K562 (cell line): ENCODE measurements at regions not wholly inside any gene's neighbourhood (a gene's known extent, or its start where the extent isn't known, plus 50 kb on each side); places are given as distances from the start of the nearest gene placed in this dataset.

Source experiments
- ATAC-seq: fragments of 200-7000 bp; cut with Tn5 transposase; 3 replicates; pipeline ENCODE4 v1.9.1; 2020; ENCODE audit warnings: moderate library complexity
- BruUV-seq: library from RNA; stranded (reverse); fragments of 400-500 nt; replicated peaks from 2 replicates; lab custom pipeline; 2021; lab: Mats Ljungman, UMichigan
- CTCF ChIA-PET: fragments of 300-600 bp; formaldehyde crosslinking; extraction: SDS; loops from one replicate; lab custom pipeline; 2021; ENCODE audit warnings: low intra/inter-chr PET ratio; lab: Yijun Ruan, JAX
- POLR2A ChIA-PET: fragments of 300-600, 350-650 bp; sonication (Branson Sonifier 250); formaldehyde crosslinking; extraction: SDS; loops from one replicate; lab custom pipeline; 2021; ENCODE audit warnings: antibody characterized with exemption, inconsistent platforms; lab: Yijun Ruan, JAX
- DNase-seq, 4 experiments: peaks; one replicate each; pipeline versions ENCODE4 v3.0.0 to v3.0.0-alpha.2; 2011 to 2018; ENCODE audit warnings: low spot score in 3 of 4, mixed read lengths in 3 of 4; ENCODE audit errors: extremely low read depth in 1 of 4
- FAIRE-seq: peaks from 2 replicates; lab custom pipeline; 2011; peaks lifted over from hg19 to GRCh38; lab: Jason Lieb, UNC
- H2AFZ ChIP-seq: 2 replicates; pipeline ENCODE4 v1.6.0; 2011; ENCODE audit warnings: low read depth, low read length, control low read depth, inconsistent platforms
- H3K27ac ChIP-seq: fragments of 200-600 bp; 3 replicates; pipeline ENCODE4 v1.8.0; 2011; ENCODE audit warnings: low read depth, mild to moderate bottlenecking, control low read depth, inconsistent platforms, low read length, moderate library complexity, mixed read lengths; ENCODE audit errors: extremely low read depth
- H3K27me3 ChIP-seq, 2 experiments: fragments of 300-600 bp in 1 of 2; 2 replicates in 1 of 2; 3 replicates in 1 of 2; pipeline versions ENCODE4 v1.6.0 to v1.8.0; 2011; ENCODE audit warnings: inconsistent platforms in 2 of 2, low read length in 2 of 2, mild to moderate bottlenecking in 1 of 2, mixed read lengths in 1 of 2, moderate library complexity in 1 of 2; ENCODE audit not compliant: control insufficient read depth in 2 of 2, insufficient read depth in 2 of 2
- H3K36me3 ChIP-seq: fragments of 300-600 bp; 3 replicates; pipeline ENCODE4 v1.8.0; 2011; ENCODE audit warnings: mild to moderate bottlenecking, low read length, inconsistent platforms; ENCODE audit not compliant: control insufficient read depth, insufficient read depth
- H3K4me1 ChIP-seq, 2 experiments: fragments of 200-600 bp in 1 of 2; replicated peaks in 1 of 2; 2 replicates in 1 of 2; 3 replicates in 1 of 2; pipeline versions ENCODE4 v1.5.1 to v1.8.0; 2011; ENCODE audit warnings: inconsistent platforms in 2 of 2, low read length in 2 of 2, mild to moderate bottlenecking in 1 of 2, mixed read lengths in 1 of 2, moderate library complexity in 1 of 2; ENCODE audit not compliant: control insufficient read depth in 2 of 2, insufficient read depth in 2 of 2
- H3K4me2 ChIP-seq: 2 replicates; pipeline ENCODE4 v1.6.1; 2011; ENCODE audit warnings: low read length, control low read depth, inconsistent platforms, mixed read lengths; ENCODE audit not compliant: insufficient read depth
- H3K4me3 ChIP-seq: fragments of 200-600 bp; sonication (generic), shearing (Covaris generic); 2 replicates; pipeline ENCODE4 v1.5.1; 2016; ENCODE audit warnings: control low read depth, inconsistent platforms
- H3K79me2 ChIP-seq: fragments of 200-600 bp; 3 replicates; pipeline ENCODE4 v1.8.0; 2011; ENCODE audit warnings: low read length, inconsistent platforms; ENCODE audit not compliant: control insufficient read depth, insufficient read depth
- H3K9ac ChIP-seq, 2 experiments: 2 replicates each; pipeline versions ENCODE4 v1.6.0 to v1.6.1; 2011; ENCODE audit warnings: low read depth in 2 of 2, low read length in 2 of 2, control low read depth in 1 of 2, inconsistent platforms in 1 of 2, mild to moderate bottlenecking in 1 of 2, mixed read lengths in 1 of 2; ENCODE audit not compliant: insufficient read depth in 1 of 2
- H3K9me1 ChIP-seq: one replicate; pipeline ENCODE4 v1.6.0; 2011; ENCODE audit warnings: inconsistent platforms, mild to moderate bottlenecking, low read length, moderate library complexity; ENCODE audit not compliant: control insufficient read depth, insufficient read depth
- H3K9me3 ChIP-seq: replicated peaks from 2 replicates; pipeline ENCODE4 v1.5.1; 2011; ENCODE audit warnings: low read depth, low read length, inconsistent platforms; ENCODE audit not compliant: control insufficient read depth, insufficient read depth
- H4K20me1 ChIP-seq: replicated peaks from 2 replicates; pipeline ENCODE4 v1.6.1; 2011; ENCODE audit warnings: low read length, inconsistent platforms, mixed read lengths; ENCODE audit not compliant: control insufficient read depth, insufficient read depth
- ARID2 ChIP-seq: fragments of 450-650 bp; IDR thresholded peaks from 2 replicates; pipeline ENCODE4 v1.6.1; 2017; ENCODE audit warnings: antibody characterized with exemption, mild to moderate bottlenecking
- CC2D1A ChIP-seq: fragments of 450-650 bp; IDR thresholded peaks from 2 replicates; pipeline ENCODE4 v1.6.1; 2017; ENCODE audit warnings: mild to moderate bottlenecking
- HMG20A ChIP-seq: fragments of 450-650 bp; formaldehyde crosslinking; conservative IDR thresholded peaks from 2 replicates; pipeline ENCODE4 v1.4.0; 2020; ENCODE audit warnings: mild to moderate bottlenecking, mixed read lengths
- HMG20B ChIP-seq: fragments of 250-450 bp; sonication (Bioruptor Pico); IDR thresholded peaks from 2 replicates; pipeline ENCODE4 v1.5.0; 2021; ENCODE audit warnings: mild to moderate bottlenecking
- HNRNPL ChIP-seq: fragments of 200-400 bp; formaldehyde crosslinking; IDR thresholded peaks from 2 replicates; pipeline ENCODE4 v1.6.1; 2017; ENCODE audit warnings: low read depth, mild to moderate bottlenecking, low read length
- HNRNPUL1 ChIP-seq: fragments of 200-400 bp; formaldehyde crosslinking; IDR thresholded peaks from 2 replicates; pipeline ENCODE4 v1.6.1; 2017; ENCODE audit warnings: low read length
- KAT2B ChIP-seq: IDR thresholded peaks from one replicate; pipeline ENCODE4 v1.6.1; 2012; ENCODE audit warnings: low read depth, mild to moderate bottlenecking, control low read depth, inconsistent platforms, low read length, moderate library complexity
- KDM4B ChIP-seq, 2 experiments: fragments of 450-650 bp in 1 of 2; sonication (generic) in 1 of 2; IDR thresholded peaks; 2 replicates each; pipeline ENCODE4 v1.6.1; 2016 to 2017; ENCODE audit warnings: borderline replicate concordance in 2 of 2, antibody characterized with exemption in 1 of 2, low read depth in 1 of 2, mild to moderate bottlenecking in 1 of 2
- NFXL1 ChIP-seq: fragments of 450-650 bp; formaldehyde crosslinking; IDR thresholded peaks from 2 replicates; pipeline ENCODE4 v1.4.0; 2021; ENCODE audit warnings: mild to moderate bottlenecking
- NR1H2 ChIP-seq: sonication (generic); formaldehyde crosslinking; IDR thresholded peaks from 2 replicates; pipeline ENCODE4 v1.4.0; 2020; ENCODE audit warnings: mild to moderate bottlenecking, missing genetic modification reagents
- PCBP1 ChIP-seq: fragments of 200-400 bp; formaldehyde crosslinking; IDR thresholded peaks from 2 replicates; pipeline ENCODE4 v1.6.1; 2018; ENCODE audit warnings: mild to moderate bottlenecking, low read depth, low read length; ENCODE audit not compliant: poor library complexity, severe bottlenecking
- PHF20 ChIP-seq: fragments of 450-650 bp; IDR thresholded peaks from 2 replicates; pipeline ENCODE4 v1.6.1; 2018; ENCODE audit not compliant: partially characterized antibody
- PTRF ChIP-seq: fragments of 450-650 bp; IDR thresholded peaks from 2 replicates; pipeline ENCODE4 v1.6.1; 2016; ENCODE audit warnings: mild to moderate bottlenecking, missing genetic modification characterization, missing compliant biosample characterization
- RBM25 ChIP-seq: fragments of 200-400 bp; formaldehyde crosslinking; IDR thresholded peaks from 2 replicates; pipeline ENCODE4 v1.6.1; 2018; ENCODE audit warnings: low read length, low read depth, moderate library complexity; ENCODE audit not compliant: severe bottlenecking
- RFX1 ChIP-seq: fragments of 450-650 bp; IDR thresholded peaks from 2 replicates; pipeline ENCODE4 v1.6.1; 2016; ENCODE audit warnings: mild to moderate bottlenecking, moderate library complexity
- SUPT5H ChIP-seq: fragments of 450-650 bp; IDR thresholded peaks from 2 replicates; pipeline ENCODE4 v1.6.1; 2016
- WGBS: fragments of 100-300 bp; shearing (Covaris generic); methylation state at CpG from one replicate; pipeline ENCODE4 v1.1.6; 2016; ENCODE audit warnings: low coverage, mixed read lengths; ENCODE audit not compliant: insufficient coverage; ENCODE audit errors: missing lambda C conversion rate; 5-methylcytosine and 5-hydroxymethylcytosine counted together
- in situ Hi-C: fragments of 300-500 bp; cut with MboI; formaldehyde crosslinking; loops from 4 replicates; pipeline ENCODE4 v1.15.0; 2018; ENCODE audit warnings: inconsistent platforms, mixed read lengths
- intact Hi-C: fragments of 100-400 bp; cut with micrococcal nuclease; formaldehyde crosslinking; loops from 2 replicates; pipeline ENCODE4 v1.14.2; 2022
- TF ChIP-seq, protein P1 (sequence below): fragments of 250-450 bp; sonication (Bioruptor Pico); IDR thresholded peaks from 2 replicates; pipeline ENCODE4 v1.8.0; 2021; ENCODE audit warnings: moderate library complexity, mild to moderate bottlenecking, inconsistent platforms
- TF ChIP-seq, protein P2 (sequence below): fragments of 250-450 bp; sonication (Bioruptor Pico); IDR thresholded peaks from 2 replicates; pipeline ENCODE4 v1.8.0; 2021; ENCODE audit warnings: moderate library complexity, mild to moderate bottlenecking, inconsistent platforms

- H3K4me2 ChIP-seq, result no peak overlapping the region
- DNase-seq, result no peak
- H3K79me2 ChIP-seq, result no peaks in the 10 kb centered on the region
- ChIA-PET POLR2A (interaction anchor here (0.6 kb wide), 1 partner anchor 330 kb away, joined by 3 read pairs; no protein-coding TSS in a partner anchor), CTCF (no interaction called here)
- no peaks in the 10 kb centered on the region for H3K4me1 ChIP-seq
- no peak for FAIRE-seq
- H4K20me1 ChIP-seq, result no peaks in the 10 kb centered on the region; the same call in 1 of the 2 replicates
- intact Hi-C loops, result no loop called here
- no peaks in the 10 kb centered on the region for H3K36me3 ChIP-seq
- in situ Hi-C loops, result no loop called here
- no peak overlapping the region for H3K27ac ChIP-seq
- 0% methylated on average over 3 of the region's 3 CpGs for WGBS
- no peak overlapping the region for H2AFZ ChIP-seq
- BruUV-seq, result no TSS peak
- no peaks in the 10 kb centered on the region for H3K9me1 ChIP-seq
- no peak overlapping the region for H3K9ac ChIP-seq
- TF ChIP-seq HMG20B (no peak), RBM25 (peak; percentile 78)
- ATAC-seq, result no peak
- H3K4me3 ChIP-seq, result no peak overlapping the region
- no peaks in the 10 kb centered on the region for H3K9me3 ChIP-seq
- H3K27me3 ChIP-seq, result no peaks in the 10 kb centered on the region
These were observed 232.0 kb downstream of the CBLN1 start for GRCh38 chr16:49049644-49050043.

DNA sequence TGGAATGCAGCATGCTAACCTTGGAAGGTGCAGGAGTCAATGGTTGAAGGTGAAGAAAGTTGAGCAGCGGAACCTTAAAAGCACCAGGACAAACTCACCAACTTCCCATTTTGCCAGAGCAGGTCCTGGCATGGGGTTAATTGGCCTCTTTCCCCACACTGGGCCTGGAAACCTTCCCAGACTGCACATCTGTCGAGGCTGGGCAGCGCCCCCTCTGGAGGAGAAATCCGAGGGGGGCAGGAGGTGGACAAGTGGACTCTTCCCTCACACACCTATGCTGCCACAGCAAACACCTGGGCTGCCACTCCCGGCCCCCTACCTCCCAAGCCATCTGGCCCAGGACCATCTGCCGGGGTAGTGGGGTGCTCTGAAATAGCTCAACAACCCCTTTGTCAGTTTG lies 232.4 kb downstream of the CBLN1 start:
- H3K9me3 ChIP-seq, result no peaks in the 10 kb centered on the region
- intact Hi-C loops, result no loop called here
- TF ChIP-seq CC2D1A (no peak), PCBP1 (no peak), PTRF (tag) (no peak), SUPT5H (no peak), NFXL1 (CRISPR knock-in tag) (no peak), HNRNPL (no peak), RFX1 (no peak), NR1H2 (CRISPR knock-in tag) (no peak), KDM4B (IDR thresholded peaks at IDR 0.05; ENCODE audit: borderline replicate concordance in 2 of 2, low read depth in 1 of 2) (no peak), KAT2B (no peak), HMG20A (CRISPR knock-in tag) (no peak), ARID2 (no peak), PHF20 (no peak), HNRNPUL1 (no peak)
- TF ChIP-seq, protein P1, sequence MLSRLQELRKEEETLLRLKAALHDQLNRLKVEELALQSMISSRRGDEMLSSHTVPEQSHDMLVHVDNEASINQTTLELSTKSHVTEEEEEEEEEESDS (CRISPR knock-in tag), result no peak
- TF ChIP-seq, protein P2, sequence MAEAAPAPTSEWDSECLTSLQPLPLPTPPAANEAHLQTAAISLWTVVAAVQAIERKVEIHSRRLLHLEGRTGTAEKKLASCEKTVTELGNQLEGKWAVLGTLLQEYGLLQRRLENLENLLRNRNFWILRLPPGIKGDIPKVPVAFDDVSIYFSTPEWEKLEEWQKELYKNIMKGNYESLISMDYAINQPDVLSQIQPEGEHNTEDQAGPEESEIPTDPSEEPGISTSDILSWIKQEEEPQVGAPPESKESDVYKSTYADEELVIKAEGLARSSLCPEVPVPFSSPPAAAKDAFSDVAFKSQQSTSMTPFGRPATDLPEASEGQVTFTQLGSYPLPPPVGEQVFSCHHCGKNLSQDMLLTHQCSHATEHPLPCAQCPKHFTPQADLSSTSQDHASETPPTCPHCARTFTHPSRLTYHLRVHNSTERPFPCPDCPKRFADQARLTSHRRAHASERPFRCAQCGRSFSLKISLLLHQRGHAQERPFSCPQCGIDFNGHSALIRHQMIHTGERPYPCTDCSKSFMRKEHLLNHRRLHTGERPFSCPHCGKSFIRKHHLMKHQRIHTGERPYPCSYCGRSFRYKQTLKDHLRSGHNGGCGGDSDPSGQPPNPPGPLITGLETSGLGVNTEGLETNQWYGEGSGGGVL (CRISPR knock-in tag), result no peak

More for the DNA sequence above, 232.4 kb downstream of the CBLN1 start:
- no peaks in the 10 kb centered on the region for H3K9me1 ChIP-seq
- H3K4me1 ChIP-seq, result no peaks in the 10 kb centered on the region
- in situ Hi-C loops, result no loop called here
- H3K9ac ChIP-seq, result no peak overlapping the region
- H3K36me3 ChIP-seq, result no peaks in the 10 kb centered on the region
- no peak overlapping the region for H3K4me2 ChIP-seq
- ChIA-PET POLR2A (interaction anchor here (0.6 kb wide), 1 partner anchor 329 kb away, joined by 3 read pairs; no protein-coding TSS in a partner anchor), CTCF (no interaction called here)
- 2% methylated on average over 6 of the region's 6 CpGs for WGBS
- no peaks in the 10 kb centered on the region for H3K79me2 ChIP-seq
- BruUV-seq, result no TSS peak
- H3K27ac ChIP-seq, result no peak overlapping the region
- FAIRE-seq, result no peak
- H3K4me3 ChIP-seq, result no peak overlapping the region
- H4K20me1 ChIP-seq, result no peaks in the 10 kb centered on the region; the same call in 1 of the 2 replicates
- H3K27me3 ChIP-seq, result no peaks in the 10 kb centered on the region
- no peak overlapping the region for H2AFZ ChIP-seq
- no peak for ATAC-seq
- DNase-seq, result no peak
